HG02763 (cell line): ENCODE measurements at regions not wholly inside any gene's neighbourhood (a gene's known extent, or its start where the extent isn't known, plus 50 kb on each side); places are given as distances from the start of the nearest gene placed in this dataset.

ENCODE experiments used
- ATAC-seq: cut with Tn5 transposase; IDR thresholded peaks from one replicate; pipeline ENCODE4 v1.9.1; 2021; ENCODE audit warnings: mild to moderate bottlenecking, moderate library complexity; ENCODE audit not compliant: unreplicated experiment

DNA sequence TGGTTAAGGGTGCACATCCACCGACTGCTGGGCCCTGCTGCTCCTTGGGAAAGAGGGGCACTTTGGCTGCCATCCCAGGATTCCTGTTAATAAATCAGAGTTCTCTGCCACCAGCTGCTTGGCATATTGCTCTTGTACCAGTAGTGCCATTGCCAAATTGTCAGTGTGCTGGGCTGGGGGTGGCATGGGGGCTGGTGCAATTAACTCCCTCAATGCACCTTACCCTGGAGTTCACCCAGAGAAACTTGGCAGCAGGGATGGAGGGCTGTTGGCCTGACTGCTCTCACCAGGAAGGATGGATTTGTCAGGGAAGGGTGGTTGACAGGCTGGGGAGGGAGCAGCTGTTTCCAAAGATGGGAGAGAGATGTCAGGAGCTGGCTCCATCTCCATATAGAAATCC, 94.6 kb upstream of the SKOR2 start:
- ATAC-seq: no peak

DNA sequence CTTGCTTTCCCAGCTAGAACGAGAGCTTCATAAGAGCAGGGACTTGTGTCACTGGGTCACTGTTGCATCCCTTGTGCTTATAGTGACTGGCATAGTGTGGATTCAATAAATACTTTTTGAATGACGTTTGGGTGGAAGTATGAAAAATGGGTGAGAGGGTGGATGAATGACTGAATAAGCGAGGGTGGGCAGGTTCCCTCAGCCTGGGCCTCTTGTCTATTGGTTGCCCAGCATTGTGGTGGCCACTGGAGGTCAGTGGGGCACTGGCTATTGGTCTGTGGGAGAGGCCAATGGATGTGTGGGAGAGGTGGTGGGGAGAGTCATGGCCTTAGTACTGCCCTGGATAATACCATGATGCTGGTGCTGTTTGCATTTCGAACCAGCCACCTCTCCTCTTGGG, 93.8 kb upstream of the SKOR2 start:
- ATAC-seq: no peak

- no peak for ATAC-seq
Observed at GRCh38 chr18:47343291-47343690, 91.8 kb upstream of the SKOR2 start.

DNA sequence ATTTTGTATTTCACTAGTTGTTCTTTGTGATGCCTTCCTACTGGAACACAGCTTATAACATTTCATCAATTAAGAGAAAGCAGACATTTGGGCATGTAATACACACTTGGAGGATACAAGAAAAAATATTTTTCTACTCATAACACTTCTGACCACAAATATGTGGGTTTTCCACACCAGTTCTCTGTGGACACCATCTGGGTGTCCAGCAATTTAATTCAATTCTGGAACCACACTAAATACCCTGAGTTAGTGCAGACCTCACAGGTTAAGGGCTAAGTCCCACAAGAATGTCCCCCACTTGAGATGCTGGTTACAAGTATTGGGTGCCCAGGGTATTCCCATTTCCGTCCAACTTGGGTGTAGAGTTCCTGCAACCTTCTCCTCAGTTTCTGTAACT, 91.1 kb upstream of the SKOR2 start:
- ATAC-seq: no peak

- no peak for ATAC-seq
Observed at GRCh38 chr18:47341678-47342077, 90.2 kb upstream of the SKOR2 start.

DNA sequence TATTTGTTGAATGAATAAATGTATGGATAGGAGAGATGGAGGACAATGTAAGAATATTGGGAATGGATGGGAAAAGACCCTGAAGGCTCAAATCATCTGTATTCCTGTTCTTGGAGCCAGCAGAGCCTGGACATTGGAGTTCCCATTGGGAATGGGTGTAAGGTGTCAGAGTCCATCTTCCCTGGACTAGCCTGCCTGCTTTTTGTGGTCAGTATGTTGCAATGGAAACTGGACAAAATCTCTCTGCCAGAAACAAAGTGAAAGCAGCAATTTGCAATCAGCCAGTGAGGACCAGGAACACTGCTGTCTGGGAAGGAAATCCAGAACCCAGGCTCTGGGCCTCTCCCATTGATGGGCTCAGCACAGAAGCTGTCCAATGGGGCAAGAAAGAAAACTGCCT, 83.5 kb upstream of the SKOR2 start:
- ATAC-seq: no peak

- ATAC-seq: no peak
Observed at GRCh38 chr18:47333926-47334635, 82.6 kb upstream of the SKOR2 start.

GRCh38 chr18:47331641-47332040, 80.2 kb upstream of the SKOR2 start:
- no peak for ATAC-seq

GRCh38 chr18:47331026-47331425, 79.6 kb upstream of the SKOR2 start:
- no peak for ATAC-seq

- ATAC-seq: no peak
Observed at GRCh38 chr18:47323158-47323557, 71.7 kb upstream of the SKOR2 start.

DNA sequence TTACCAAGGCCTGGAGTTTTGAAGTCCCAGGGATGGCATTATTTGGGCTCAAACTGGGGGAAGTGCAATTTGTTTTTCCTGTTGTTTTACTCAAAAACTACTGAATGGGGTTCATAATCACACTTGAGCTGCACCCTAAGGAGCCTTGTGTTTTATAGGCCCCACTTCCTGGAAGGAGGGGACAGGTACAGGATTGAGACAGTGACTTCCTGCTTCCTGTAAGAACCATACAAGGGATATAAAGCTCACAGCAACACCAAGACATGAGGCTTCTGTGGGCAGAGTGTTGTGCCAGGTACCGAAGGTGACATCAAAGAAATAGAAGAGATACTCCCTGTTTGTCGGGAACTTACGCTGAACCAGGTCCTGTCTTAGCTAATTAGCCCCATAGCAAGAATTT, 70.4 kb upstream of the SKOR2 start:
- ATAC-seq: no peak

DNA sequence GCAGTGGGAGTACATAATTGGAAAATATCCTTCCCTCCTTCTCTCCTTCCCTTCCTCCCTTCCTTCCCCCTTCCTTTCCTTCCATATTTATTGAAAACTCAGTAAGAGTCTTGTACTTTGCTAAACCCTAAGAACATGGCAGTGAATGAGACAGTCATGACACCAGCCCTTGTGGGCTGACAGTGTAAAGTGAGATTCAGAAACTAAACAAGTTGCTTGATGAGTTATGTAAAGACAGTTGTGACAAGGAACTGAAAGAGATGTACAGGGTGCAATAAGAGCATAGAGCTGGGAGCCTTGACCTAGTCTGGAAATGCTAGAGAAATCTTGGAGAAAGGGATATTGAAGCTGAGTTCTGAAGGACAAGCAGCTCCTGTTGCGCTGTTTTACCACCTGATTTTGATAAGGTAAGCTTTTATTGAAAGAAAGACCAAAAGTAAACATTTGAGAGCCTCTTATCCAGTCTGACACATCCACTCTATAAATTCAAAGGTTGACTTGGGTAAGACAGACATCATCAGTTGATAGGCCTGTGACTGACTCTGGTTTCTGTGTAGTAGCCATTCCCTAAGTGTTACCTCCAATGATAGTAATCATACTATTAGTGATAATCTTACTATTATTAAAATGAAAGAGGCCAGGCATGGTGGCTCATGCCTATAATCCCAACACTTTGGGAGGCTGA, 66.5 kb upstream of the SKOR2 start:
- ATAC-seq: no peak

- no peak for ATAC-seq
Observed at GRCh38 chr18:47316924-47317323, 65.5 kb upstream of the SKOR2 start.

GRCh38 chr18:47313901-47314300, 62.4 kb upstream of the SKOR2 start:
- no peak for ATAC-seq

DNA sequence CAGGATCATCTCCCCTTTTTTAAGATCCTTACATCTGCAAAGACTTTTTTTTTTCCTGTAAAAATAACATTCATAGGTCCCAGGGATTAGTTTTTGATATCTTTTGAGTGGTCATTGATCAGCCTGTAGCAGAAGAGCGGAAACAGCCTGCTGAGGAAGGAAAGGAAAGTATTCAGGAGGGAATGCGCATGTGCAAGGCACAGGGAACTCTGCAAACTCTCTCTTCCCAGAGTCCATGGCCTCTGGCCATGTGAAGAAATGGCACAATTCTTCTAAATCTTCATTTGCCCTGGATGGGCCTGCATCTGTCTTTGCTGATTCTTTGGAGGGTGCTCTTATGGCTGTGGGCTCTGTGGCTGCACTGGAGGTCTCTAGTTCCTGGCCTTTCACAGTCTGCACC, 60.1 kb upstream of the SKOR2 start:
- ATAC-seq: no peak
